ENCODE measurements at regions not wholly inside any gene's neighbourhood (a gene's known extent, or its start where the extent isn't known, plus 50 kb on each side); places are given as distances from the start of the nearest gene placed in this dataset.
"Not testable (repeated sequence)": the region's sequence is repeated elsewhere in the genome, so short reads cannot be mapped to it uniquely, and the experiment has no call there.

DNA sequence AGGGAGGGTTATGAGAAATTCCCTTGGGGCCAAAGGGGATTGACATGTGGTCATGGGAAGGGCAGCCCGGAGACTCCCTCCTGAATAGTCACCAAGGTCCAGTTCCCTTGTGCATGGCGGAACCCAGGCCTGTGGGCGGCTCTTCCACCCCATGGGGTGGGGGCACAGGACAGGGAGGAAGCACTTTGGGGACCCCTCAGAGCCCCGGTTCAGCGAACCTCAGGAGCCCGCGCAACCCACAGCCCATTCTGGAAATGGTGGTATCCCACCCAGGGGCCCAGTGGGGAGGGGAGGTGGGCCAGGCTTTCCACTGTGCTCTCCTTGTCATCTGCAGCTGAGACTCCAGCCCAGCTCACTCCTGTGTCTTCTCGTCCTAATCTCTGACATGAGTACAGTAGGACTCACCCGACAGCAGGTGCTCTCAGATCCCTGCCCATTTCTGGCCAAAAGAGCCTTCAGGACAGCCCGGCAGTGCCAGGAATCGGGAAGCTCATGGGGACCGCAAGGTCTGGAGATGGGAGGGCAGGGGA, 255.2 kb upstream of the SFSWAP start:
- DNase-seq (no peak), ATAC-seq (no peak)

DNA sequence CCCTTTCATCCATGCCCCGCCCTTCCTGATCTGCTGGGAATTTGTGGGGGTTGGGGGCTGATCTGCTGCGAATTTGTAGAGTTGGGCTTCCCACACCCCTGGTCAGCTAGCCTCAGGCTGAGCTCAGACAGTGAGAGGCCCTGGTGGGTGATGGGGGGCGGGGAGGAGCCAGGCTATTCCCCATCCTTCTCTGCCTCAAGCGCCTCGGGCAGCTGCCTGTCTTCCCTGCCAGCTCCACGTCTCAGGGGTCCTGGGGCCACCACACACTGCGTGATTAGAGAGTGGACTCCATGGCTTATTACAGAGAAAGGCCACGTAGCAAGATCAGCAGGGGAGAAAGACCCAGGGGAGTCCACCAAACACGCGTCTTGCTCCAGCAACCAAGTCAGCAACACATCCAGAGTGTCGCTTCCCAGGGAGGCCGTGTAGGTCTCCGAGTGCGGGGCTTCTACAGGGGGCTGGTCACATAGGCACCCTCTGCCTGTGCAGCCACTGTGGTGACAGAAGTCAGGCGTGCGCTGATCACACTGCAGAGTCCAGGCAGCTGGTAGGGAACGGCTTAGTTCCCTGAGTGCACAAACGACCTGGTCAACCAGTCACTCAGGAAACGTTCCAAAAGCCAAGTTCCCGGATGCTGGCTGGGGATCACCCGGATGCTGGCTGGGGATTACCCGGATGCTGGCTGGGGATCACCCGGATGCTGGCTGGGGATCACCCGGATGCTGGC, 254.4 kb upstream of the SFSWAP start:
- ATAC-seq (no peak), DNase-seq (no peak)

DNA sequence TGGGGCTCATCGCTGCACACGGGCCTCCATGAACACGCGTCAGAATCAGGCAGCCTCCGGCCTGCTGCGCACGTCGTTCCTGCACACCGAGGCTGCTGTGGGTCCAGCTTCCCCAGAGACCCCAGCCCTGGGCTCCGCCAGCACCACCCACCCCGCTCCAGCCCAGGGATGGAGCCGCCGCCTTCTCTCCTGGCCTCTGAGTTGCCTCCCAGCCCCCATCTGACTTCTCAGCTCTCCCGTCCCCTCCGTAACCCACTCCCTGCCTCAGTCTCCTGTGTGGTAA, 253.9 kb upstream of the SFSWAP start:
- no peak for ATAC-seq

DNA sequence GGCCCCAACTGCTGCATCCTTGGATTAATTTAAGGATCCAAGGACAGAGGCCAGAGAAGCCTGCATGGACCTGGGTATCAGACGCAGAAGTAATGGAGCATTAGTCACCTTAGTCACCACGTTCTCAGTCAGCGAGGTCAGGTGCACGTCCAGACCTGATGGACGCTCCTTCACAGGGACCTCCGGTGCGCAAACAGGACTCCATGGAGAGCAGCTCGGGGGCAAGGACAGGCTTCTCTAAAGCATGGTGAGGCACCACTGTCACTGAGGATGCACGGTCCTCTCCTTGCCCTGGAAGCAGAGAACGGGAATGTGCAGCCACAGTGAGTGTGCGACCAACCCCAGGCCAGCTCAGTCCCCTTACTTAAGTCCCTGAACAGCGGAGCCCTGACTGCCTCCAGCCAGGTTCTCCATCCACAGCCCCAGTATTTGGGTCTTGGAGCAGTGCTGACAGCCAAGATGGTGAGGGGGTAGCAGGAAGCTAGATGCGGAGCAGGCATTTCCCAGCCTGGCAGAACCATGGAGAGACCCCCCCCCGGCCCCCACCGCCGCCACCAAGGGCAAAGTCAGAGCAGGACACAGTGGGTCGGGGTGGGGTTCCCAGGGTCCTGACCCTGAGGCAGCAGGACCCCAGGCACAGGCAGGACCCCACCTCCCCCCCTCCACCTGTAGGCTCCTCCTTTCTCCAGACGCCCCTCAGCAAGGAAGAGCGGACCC, 253.4 kb upstream of the SFSWAP start:
- ATAC-seq (no peak), DNase-seq (no peak)

More for the DNA sequence above, 253.9 kb upstream of the SFSWAP start:
- no peak for DNase-seq

DNA sequence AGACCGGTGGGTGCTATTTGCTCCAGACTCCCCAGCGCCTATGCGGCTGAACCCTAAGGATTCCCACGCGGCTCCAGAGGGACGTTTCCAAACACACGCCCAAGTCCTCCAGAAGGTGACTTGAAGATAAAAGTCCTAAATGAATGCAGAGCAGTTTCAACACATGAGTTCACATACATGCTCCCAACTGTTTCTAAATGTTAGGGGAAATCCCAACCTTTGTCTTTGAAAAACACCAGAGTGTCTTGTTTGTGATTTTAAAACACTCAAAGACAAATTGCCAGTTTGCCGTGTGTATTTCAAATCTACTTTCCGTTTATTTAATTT, 252.9 kb upstream of the SFSWAP start:
- ATAC-seq, result no peak

DNA sequence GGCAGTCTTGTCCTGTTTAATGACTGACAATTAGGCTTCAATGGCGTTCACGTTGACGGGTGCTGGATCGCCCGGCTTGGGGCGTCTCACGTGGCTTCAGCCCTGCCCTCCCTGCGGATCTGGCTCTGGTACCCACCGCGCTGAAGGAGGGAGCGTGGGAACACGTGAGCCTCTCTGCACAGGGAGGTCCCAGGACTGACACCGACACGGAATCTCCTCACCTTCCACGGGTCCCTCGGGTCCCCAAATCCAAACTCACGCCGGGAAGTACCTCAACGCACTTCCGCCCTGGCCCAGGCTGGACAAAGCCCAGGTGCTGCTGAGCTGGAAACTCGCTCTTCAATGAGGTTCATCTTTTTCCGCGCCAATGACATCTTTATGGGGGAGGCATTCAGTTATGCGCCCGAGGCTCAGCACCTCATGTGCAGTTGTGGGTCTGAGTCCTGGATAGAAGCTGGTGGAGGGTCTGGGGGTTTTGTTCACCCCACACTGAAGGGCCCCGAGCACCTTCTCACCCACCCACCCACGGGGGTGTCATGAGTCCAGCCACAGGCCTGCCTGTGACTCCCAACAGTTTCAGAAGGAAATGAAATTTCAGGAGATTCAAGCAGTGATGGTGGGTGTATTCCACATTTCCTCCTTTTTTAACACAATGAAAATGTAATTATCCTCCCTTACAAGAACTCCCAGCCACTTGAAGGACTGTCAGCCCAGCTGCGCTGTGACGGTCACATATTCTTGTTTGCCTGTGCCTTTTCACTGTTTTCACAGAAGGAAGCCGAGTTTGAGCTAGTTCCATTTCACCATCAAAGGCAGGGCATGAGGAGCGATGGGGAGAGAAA, 251.7 kb upstream of the SFSWAP start:
- ATAC-seq (no peak), DNase-seq (no peak)

More for the DNA sequence above, 252.9 kb upstream of the SFSWAP start:
- no peak for DNase-seq

DNA sequence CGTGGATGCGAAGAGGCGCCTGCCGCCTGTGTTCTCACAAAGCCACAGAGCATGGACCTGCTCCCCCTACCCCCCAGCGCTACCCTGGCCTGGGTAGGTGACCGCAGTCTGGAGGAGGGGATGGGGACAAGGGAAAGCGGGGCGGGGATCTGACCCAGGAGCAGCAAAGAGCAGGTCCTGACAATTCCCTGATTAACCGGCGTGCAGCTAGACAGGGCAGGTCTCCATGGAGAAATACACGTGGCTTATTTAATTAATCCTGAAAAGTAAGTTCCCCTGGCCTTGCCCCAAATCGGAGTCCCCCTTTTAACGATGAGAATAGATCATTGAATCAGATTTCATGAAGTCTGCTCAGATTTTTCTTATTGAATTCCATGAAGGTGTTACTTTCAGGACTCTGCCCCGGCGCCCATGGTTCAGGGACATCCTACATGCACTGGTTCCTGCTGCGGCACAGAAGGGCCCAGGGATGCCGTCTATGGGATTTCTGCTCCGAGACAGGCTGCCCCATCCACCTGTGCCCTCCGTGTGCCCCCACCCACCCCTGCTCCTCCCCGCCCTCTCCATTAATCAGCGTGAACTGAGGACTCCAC, 251.0 kb upstream of the SFSWAP start:
- ATAC-seq (no peak), DNase-seq (no peak)

DNA sequence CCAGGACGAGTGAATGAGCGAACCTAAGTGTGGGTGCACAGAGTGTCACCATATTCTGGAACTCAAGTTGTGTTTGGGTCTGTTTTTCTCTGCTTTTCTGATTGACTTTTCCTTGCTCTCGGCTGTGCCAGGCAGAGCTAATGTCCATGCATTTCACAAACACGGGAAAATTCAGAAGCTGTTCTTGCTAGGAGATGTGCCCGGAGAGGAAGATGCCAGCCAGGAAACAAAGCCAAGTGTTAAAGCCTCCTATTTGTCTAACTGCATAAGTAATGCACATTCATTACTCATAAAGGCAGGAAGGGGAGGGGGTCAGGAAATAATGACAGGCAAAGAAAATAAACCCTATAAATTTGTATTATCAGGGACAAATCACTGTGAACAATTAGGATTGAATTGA, 250.4 kb upstream of the SFSWAP start:
- no peak for ATAC-seq
- DNase-seq, result no peak

DNA sequence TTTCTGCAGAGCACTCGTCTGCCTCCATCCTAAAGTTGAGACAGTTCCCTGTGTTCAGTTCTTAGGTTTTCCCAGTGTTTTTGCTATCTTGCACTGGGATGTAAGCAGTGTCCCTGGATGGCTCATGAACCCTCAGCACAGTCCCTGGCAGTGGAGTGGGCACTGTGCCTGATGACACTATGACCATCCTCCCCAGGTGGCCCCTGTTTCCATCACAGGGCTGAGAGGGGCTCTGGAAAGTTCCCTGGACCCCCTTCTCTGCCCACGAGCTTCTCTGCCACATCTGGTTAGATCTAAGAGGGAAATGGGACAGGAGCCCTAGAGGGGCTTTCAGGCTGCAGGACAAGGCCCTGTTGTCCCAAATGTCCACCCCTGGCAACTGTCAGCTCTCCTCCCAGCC, 249.8 kb upstream of the SFSWAP start:
- ATAC-seq, result no peak
- no peak for DNase-seq

DNA sequence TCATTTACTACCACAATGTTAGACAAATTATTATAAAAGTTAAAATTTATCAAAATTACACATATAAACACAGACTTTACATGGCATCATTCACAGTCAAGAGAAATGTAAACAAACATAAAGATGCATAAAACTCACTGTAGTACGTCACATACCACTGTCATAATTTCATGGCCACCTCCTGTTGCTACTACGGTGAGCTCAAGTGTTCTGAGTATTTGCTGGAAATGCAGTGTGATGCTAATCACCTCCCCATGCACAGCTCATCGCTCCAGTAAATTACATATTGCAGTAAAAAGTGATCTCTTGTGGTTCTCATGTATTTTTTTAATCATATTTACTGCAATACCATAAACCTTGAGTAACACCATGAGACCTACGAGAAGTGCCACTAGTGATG, 247.7 kb upstream of the SFSWAP start:
- ATAC-seq (no peak), DNase-seq (no peak)

DNA sequence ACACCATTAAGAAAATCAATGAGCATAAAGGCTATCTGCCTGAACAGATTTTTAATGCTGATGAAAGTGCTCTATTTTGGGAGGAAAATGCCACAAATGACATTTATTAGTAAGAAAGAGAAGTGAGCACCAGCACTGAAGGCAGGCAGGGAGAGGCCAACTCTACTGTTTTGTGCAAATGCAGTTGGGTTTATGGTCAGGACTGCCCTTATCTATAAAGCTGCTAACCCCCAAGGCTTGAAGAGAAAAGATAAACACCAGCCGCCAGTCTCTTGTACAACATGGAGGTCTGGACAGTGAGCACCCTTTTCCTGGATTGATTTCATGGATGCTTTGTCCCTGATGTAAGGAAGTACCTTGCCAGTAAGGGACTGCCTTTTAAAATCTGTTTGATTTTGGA, 246.8 kb upstream of the SFSWAP start:
- DNase-seq, result no peak
- no peak for ATAC-seq

DNA sequence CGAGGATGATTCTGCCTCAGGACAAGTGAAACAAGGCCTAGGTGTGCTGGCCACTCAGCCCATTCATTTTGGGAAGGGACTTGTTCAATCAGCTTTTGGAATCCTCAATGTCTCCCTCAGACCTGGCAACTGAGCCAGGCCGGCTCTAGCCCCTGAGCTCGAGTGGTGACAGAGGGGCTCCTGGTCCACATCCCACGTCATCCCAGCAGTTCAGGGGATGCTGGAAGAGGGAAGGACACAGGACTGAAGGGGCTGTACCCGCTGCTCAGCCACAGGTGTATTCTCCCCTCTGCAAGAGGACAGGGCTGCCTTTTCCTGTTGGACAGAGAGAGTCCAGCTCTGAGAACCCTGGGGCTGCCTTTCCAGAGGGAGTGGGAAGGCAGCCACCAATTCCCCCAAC, 244.6 kb upstream of the SFSWAP start:
- no peak for DNase-seq
- no peak for ATAC-seq

DNA sequence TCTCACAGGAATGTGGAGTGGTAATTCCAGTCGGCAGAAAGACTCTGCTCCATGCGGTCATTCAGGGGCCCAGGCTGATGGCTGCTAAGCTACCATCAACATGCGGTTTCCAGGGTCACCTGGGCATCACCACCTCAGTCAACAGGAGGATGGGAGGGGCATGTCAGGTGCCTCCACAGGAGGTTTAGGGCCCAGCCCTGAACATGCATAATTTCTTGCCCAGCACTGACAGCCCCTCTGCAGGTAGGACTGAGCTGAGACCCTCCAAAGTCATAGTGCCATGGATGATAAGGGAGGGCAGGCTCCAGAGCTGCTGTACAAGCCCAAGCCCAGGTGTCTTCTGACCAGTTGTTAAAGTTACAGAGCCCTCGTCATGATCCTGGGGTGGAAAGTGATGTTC, 244.0 kb upstream of the SFSWAP start:
- ATAC-seq (no peak), DNase-seq (no peak)

DNA sequence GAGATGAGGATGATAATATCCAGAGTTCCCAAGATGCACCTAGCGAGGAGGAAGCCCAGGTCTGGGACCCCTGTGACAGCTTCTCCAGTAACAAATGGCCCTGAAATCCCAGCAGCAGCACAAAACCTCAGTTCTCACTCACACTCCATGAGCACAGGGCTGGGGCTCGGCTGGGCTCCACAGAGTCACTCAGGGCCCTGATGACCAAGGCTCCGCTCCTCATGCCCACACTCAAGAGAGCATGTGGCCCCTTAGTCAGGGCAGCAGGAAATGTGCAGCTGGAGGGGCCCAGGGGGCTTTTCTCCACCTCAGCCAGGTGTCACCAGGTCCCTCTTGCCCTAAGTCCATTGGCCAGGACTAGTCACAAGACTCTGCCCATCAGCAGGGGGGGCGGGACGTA, 242.7 kb upstream of the SFSWAP start:
- ATAC-seq, result no peak
- DNase-seq, result no peak

DNA sequence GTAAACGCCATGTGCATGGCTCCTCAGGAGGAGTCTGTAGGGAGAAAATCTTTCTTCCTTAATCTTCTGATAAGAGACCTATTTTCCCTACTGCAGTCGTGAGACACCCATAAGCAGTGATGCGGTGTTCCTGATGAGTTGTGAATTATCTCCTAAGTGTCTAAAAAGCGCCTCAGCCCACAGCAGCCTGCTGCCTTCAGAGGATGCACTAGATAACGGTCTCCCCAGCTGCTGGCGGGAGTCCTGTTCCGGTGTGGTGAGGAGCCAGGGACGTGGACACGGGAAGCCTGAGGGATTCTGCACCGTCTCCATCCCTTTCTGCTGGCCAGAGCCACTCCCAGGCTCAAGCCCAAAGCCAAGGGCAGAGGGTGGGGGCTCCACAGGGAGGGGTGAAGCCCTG, 240.9 kb upstream of the SFSWAP start:
- DNase-seq, ATAC-seq: not testable (repeated sequence)

DNA sequence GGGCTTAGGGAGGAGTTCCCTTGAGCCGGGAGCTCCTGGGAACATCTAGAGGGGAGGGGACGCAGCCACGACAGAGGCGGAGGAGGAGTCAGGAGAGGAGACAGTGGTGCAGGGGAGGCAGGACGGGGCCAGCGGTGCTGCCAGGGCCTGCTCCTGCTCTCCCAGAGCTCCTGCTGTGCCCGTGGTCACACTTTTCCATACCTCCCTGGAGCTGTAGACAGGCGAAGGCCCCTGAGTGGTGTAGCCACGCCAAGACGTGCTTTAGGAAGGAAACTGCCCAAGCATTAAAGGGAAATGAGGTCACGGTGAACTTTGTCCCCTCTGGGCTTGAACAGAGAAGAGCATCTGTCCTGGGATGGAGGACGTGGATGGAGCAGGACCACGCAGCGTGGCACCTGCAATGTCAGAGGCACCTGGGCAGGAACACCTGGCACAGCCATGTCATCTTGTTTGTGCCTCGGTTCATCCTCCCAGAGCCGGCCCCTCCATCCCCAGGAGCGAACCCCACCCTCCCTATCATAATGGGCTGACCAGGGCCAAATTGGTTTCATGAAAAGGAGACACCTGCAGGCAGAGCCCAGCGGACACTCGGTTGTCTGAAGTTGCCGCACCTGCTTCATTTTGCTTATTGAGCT, 239.5 kb upstream of the SFSWAP start:
- ATAC-seq (no peak), DNase-seq (no peak)

DNA sequence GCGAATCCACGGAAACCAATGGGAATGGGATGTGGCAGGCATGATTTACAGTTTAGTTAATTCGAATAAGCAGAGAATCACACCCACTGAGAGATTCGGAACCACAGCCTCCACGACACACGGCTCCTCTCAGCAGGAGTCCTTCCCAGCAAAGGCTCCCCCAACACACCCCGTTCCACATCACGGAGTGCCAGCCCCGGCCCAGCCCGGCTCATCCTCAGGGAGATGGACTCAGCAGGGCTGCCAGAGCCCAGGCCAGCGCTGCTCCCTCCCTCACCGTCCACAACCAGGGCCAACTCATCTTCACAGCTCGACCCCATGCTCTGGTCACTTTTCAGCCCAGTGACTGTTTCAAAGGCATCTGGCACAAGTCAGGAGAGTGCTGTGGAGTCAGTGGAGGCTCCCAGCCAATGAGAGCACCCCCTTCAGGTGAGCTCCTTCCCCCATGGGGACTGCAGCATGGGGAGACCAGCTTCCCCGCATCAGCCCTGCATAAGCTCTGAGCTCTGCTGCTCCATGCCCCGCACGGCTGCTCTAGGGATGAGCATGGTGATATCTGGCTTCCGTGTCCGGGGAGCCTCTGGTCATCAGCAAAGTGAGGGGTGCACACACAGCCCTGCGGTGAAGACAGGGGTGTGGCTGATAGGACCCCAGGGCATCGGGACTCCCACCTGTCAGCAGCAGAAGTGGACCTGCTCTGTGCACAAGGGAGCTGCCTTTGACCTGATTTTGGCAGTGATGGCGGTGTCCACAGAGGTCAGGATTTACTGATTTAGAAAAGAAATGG, 238.8 kb upstream of the SFSWAP start:
- ATAC-seq, result no peak
- no peak for DNase-seq

DNA sequence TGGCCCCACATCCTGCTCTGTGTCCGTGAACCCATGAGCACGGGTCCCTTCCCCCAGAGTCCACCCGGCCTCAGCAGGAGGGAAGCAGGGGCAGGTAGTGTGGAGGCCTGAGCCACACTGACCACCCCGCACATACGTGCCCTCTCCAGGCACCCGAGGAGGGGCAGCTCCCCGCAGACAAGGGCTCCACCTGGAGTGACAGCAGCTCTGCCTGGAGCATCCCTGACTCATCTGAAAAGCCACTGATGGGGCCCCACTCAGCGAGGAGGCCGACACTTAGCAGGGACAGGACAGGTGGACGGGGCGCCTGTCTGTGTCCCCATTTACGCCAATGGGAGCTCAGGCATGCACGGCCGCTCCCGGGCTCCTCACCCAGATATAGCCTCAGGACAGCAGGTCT, 237.6 kb upstream of the SFSWAP start:
- ATAC-seq, result no peak
- DNase-seq, result no peak

DNA sequence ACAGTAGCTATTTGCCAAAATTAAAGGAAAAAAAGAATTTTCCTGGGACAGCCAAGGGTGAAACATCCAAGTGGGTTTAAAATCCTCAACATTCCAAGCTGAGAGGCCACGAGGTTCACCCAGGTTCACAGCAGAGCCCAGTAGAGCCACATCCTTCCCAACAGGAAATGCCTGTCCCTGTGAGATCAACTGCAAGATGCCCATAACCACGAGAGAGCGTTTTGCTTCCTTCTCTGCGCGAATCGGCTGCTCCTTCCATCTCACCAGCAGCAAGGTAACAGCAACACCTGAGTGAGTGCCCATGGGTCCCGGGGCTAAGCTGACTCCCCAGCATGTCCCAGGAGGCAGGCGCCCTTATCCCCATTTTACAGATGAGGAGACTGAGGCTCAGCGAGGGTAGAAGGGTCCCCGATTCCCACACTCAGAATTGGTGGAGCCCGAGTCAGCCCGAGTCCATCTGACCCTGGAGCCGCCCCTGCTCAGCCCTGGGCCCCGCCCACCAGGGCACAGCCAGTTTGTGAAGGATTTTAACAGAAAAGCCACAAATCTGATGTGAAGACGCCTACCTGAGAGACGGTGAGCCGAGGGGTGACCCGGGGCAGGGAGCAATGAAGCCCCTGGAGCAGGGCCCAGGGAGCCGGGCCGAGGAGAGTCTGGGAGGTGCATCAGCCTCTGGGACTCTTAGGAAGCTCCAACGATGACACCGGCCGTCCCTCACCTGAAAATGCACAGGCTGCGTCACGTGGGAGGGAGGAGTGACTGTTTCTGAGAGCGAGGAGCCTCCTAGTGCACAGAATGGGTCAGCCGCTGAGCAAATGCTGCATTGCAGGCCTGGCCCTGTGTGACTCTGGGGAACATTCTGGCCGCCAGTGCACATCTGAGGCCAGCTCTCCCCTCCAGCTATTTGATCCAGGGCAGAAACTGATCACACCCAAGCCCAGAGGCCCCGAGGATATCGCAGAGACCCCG, 236.9 kb upstream of the SFSWAP start:
- DNase-seq (no peak), ATAC-seq (no peak)

DNA sequence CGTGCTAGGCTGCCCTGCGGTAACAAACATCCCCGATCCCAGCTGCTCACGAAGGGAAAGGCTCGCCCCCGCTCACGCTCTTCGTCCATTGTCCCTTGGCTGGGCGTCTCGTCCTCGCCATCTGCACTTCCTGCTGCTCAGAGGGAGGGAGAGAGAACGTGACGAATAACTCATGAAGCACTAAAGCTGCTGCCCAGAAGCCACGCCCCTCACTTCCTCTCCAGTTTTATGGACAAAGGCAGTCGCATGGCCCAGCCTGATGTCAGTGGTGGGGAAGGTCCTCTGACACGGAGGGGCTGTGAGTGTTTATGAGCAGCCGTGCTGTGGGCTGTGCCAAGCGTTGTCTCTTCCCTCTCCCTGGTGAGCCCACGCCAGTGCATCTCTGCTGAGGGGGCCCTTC, 235.9 kb upstream of the SFSWAP start:
- not testable (repeated sequence) for ATAC-seq, DNase-seq

Measured in stimulated activated naive CD8-positive, alpha-beta T cell treated with anti-CD3 and anti-CD28 coated beads, Interleukin-15, Interleukin-2, amounts not matched to agents 100 U/mL and 50 U/mL, for 24 hours (primary cell).